Left colon (tissue), 2 donors: ENCODE measurements at regions not wholly inside any gene's neighbourhood (a gene's known extent, or its start where the extent isn't known, plus 50 kb on each side); places are given as distances from the start of the nearest gene placed in this dataset.

Experiments
- ATAC-seq: fragments of 200-7000 bp; cut with Tn5 transposase; one replicate; pipeline ENCODE4 v1.9.1; 2020; ENCODE audit warnings: mild to moderate bottlenecking, moderate library complexity
- DNase-seq, 2 donors: peaks; one replicate each; pipeline ENCODE4 v3.0.0-alpha.2; 2020
- intact Hi-C, 2 donors: fragments of 100-400 bp; cut with DNase I in 1 of 2; cut with micrococcal nuclease in 1 of 2; formaldehyde crosslinking; loops; one replicate each; pipeline versions ENCODE4 v1.11.2 to v1.14.0; 2022; cut with DNase I, micrococcal nuclease
- donor health status: DM: no; HTN: no; CAD: no.
- donor health status: DM: yes; HTN: yes; CAD: no.

- intact Hi-C loops, result no loop called here
- ATAC-seq (no peak), DNase-seq (no peak)
These were observed 53.1 kb upstream of the OSBPL3 start for GRCh38 chr7:25032774-25033743.

GRCh38 chr7:25031432-25031831 is 51.5 kb upstream of the OSBPL3 start:
- ATAC-seq, result no peak
- DNase-seq, result peak in 1 of 2 donors; percentile 6
- intact Hi-C loops, result no loop called here

- DNase-seq (peak; percentile 6 to 29), ATAC-seq (no peak)
These were observed 51.0 kb upstream of the OSBPL3 start for GRCh38 chr7:25031007-25031406.

More at GRCh38 chr7:25031007-25031406, 51.0 kb upstream of the OSBPL3 start:
- intact Hi-C loops, result no loop called here
